K562 (cell line): ENCODE measurements at regions not wholly inside any gene's neighbourhood (a gene's known extent, or its start where the extent isn't known, plus 50 kb on each side); places are given as distances from the start of the nearest gene placed in this dataset.

Experiments
- CHD4 ChIP-seq: fragments of 200-600 bp; sonication (generic); IDR thresholded peaks from 3 replicates; pipeline ENCODE4 v1.6.1; 2012; ENCODE audit warnings: low read depth, mild to moderate bottlenecking, mixed read lengths, low read length, inconsistent platforms; ENCODE audit not compliant: insufficient read depth, insufficient replicate concordance, poor library complexity, severe bottlenecking
- KLF16 ChIP-seq: IDR thresholded peaks from 2 replicates; pipeline ENCODE4 v1.6.1; 2016; ENCODE audit warnings: antibody characterized with exemption
- MYC ChIP-seq, 2 experiments: fragments of 250-450 bp in 1 of 2; sonication (Bioruptor Pico) in 1 of 2; IDR thresholded peaks; 2 replicates each; pipeline versions ENCODE4 v1.5.1 to v1.6.1; 2012 to 2021; ENCODE audit warnings: low read depth in 2 of 2, borderline replicate concordance in 1 of 2, improper control_type of control experiment in 1 of 2, low read length in 1 of 2, mild to moderate bottlenecking in 1 of 2, moderate library complexity in 1 of 2
- NR1H2 ChIP-seq: sonication (generic); formaldehyde crosslinking; IDR thresholded peaks from 2 replicates; pipeline ENCODE4 v1.4.0; 2020; ENCODE audit warnings: mild to moderate bottlenecking, missing genetic modification reagents
- NRF1 ChIP-seq, 2 experiments: fragments of 450-650 bp; IDR thresholded peaks in 1 of 2; conservative IDR thresholded peaks in 1 of 2; 2 replicates each; pipeline ENCODE4 v1.6.1; 2014; ENCODE audit warnings: mild to moderate bottlenecking in 2 of 2
- POLR2AphosphoS5 ChIP-seq: IDR thresholded peaks from 2 replicates; pipeline ENCODE4 v1.6.1; 2011; ENCODE audit warnings: mild to moderate bottlenecking, low read depth, low read length, moderate library complexity; ENCODE audit not compliant: control insufficient read depth, insufficient read depth
- TAF1 ChIP-seq: IDR thresholded peaks from 2 replicates; pipeline ENCODE4 v1.6.1; 2011; ENCODE audit warnings: mild to moderate bottlenecking, low read length, moderate library complexity; ENCODE audit not compliant: insufficient read depth, control insufficient read depth, severe bottlenecking; ENCODE audit errors: extremely low read depth
- TCF7L2 ChIP-seq: fragments of 150-350 bp; IDR thresholded peaks from 2 replicates; pipeline ENCODE4 v1.6.1; 2016; ENCODE audit warnings: low read depth, mild to moderate bottlenecking, low read length, moderate library complexity
- ZNF282 ChIP-seq: sonication (generic); formaldehyde crosslinking; IDR thresholded peaks from 2 replicates; pipeline ENCODE4 v1.8.1; 2023; ENCODE audit warnings: missing genetic modification reagents
- TF ChIP-seq, protein P1 (sequence below): sonication (generic); formaldehyde crosslinking; IDR thresholded peaks from 2 replicates; pipeline ENCODE4 v1.5.0; 2020; ENCODE audit warnings: missing genetic modification reagents
- TF ChIP-seq, protein P2 (sequence below): sonication (generic); formaldehyde crosslinking; IDR thresholded peaks from 2 replicates; pipeline ENCODE4 v1.8.1; 2022; ENCODE audit warnings: missing genetic modification reagents

DNA sequence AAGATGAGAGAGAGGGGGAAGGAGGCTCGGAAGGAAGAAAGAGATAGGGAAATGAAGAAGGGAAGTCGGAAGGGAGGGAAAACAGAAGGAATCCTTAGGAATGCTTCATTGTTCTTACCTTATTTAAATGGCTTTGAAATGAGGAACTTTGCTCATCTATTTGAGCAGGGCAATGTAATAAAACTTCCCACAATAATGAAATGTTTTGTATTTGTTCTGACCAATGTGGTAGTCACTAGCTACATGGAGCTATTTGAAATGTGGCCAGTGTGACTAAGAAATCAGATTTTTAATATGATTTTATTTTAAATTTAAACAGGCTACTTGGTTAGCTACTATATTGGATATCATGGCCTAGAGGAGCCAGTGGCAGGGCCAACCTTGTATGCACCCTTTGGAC is 510.6 kb downstream of the HTR7 start:
- TF ChIP-seq MYC (IDR thresholded peaks at IDR 0.05; ENCODE audit: low read depth, low read length) (no peak), MYC (CRISPR knock-in tag; IDR thresholded peaks at IDR 0.05; ENCODE audit: borderline replicate concordance, low read depth) (no peak), TAF1 (no peak), CHD4 (no peak), TCF7L2 (no peak), NR1H2 (no peak), NRF1 (conservative IDR thresholded peaks at IDR 0.05 in 1 of 2, IDR thresholded peaks at IDR 0.05 in 1 of 2) (no peak), ZNF282 (CRISPR knock-in tag) (no peak), KLF16 (no peak), POLR2AphosphoS5 (no peak)
- TF ChIP-seq, protein P1, sequence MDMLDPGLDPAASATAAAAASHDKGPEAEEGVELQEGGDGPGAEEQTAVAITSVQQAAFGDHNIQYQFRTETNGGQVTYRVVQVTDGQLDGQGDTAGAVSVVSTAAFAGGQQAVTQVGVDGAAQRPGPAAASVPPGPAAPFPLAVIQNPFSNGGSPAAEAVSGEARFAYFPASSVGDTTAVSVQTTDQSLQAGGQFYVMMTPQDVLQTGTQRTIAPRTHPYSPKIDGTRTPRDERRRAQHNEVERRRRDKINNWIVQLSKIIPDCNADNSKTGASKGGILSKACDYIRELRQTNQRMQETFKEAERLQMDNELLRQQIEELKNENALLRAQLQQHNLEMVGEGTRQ (CRISPR knock-in tag) = no peak
- TF ChIP-seq, protein P2, sequence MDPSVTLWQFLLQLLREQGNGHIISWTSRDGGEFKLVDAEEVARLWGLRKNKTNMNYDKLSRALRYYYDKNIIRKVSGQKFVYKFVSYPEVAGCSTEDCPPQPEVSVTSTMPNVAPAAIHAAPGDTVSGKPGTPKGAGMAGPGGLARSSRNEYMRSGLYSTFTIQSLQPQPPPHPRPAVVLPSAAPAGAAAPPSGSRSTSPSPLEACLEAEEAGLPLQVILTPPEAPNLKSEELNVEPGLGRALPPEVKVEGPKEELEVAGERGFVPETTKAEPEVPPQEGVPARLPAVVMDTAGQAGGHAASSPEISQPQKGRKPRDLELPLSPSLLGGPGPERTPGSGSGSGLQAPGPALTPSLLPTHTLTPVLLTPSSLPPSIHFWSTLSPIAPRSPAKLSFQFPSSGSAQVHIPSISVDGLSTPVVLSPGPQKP (CRISPR knock-in tag) = no peak
